ENCODE measurements at regions not wholly inside any gene's neighbourhood (a gene's known extent, or its start where the extent isn't known, plus 50 kb on each side); places are given as distances from the start of the nearest gene placed in this dataset.

GRCh38 chr4:125944966-125945365, 630.2 kb downstream of the FAT4 start:
- TF ChIP-seq POLR2A (IDR thresholded peaks at IDR 0.05; ENCODE audit: low read depth, low read length) (no peak), CTCF (IDR thresholded peaks at IDR 0.05; ENCODE audit: extremely low read depth in 1 of 2, insufficient read depth in 1 of 2, low read depth in 1 of 2, low read length in 2 of 2) (no peak), MYC (IDR thresholded peaks at IDR 0.05; ENCODE audit: low read depth, low read length) (no peak), EZH2 (IDR thresholded peaks at IDR 0.05; ENCODE audit: borderline replicate concordance, low read depth, low read length, severe bottlenecking) (no peak), POLR2AphosphoS5 (IDR thresholded peaks at IDR 0.05; ENCODE audit: insufficient read depth, low read depth, low read length) (no peak), FOS (IDR thresholded peaks at IDR 0.05; ENCODE audit: borderline replicate concordance, insufficient read depth, low read length) (no peak), MAX (IDR thresholded peaks at IDR 0.05; ENCODE audit: insufficient read depth, insufficient read length) (no peak), JUN (IDR thresholded peaks at IDR 0.05; ENCODE audit: borderline replicate concordance, insufficient read depth, insufficient read length, low read depth) (no peak), GATA2 (IDR thresholded peaks at IDR 0.05; ENCODE audit: insufficient read depth, insufficient read length, low read depth, low read length) (no peak)
